Heart left ventricle (tissue), 16 donors: ENCODE measurements at regions not wholly inside any gene's neighbourhood (a gene's known extent, or its start where the extent isn't known, plus 50 kb on each side); places are given as distances from the start of the nearest gene placed in this dataset.
A peak's percentile ranks its signal among the peaks of the same experiment; 100 is the strongest.

ENCODE experiments used
- ATAC-seq, 4 donors: fragments of 200-7000 bp; cut with Tn5 transposase; one replicate each; pipeline ENCODE4 v1.9.1; 2020 to 2022; ENCODE audit warnings: moderate library complexity in 4 of 4, mild to moderate bottlenecking in 3 of 4, moderate number of reproducible peaks in 1 of 4
- DNase-seq, 5 donors: peaks; one replicate each; pipeline ENCODE4 v3.0.0-alpha.2; 2020
- H3K27ac ChIP-seq, 12 donors: fragments of 200-600 bp; sonication (generic) in 4 of 12; one replicate each; pipeline versions ENCODE4 v1.5.0 to v1.8.0; 2016 to 2022; ENCODE audit warnings: mild to moderate bottlenecking in 2 of 12
- H3K27me3 ChIP-seq, 9 donors: fragments of 200-600 bp; sonication (generic) in 2 of 9; one replicate each; pipeline versions ENCODE4 v1.5.1 to v1.8.0; 2016 to 2022; ENCODE audit warnings: mild to moderate bottlenecking in 3 of 9
- H3K36me3 ChIP-seq, 9 donors: fragments of 200-600 bp; sonication (generic) in 2 of 9; one replicate each; pipeline versions ENCODE4 v1.5.0 to v1.8.0; 2018 to 2022; ENCODE audit warnings: mild to moderate bottlenecking in 2 of 9
- H3K4me1 ChIP-seq, 12 donors: fragments of 200-600 bp; sonication (generic) in 4 of 12; one replicate each; pipeline versions ENCODE4 v1.5.0 to v1.8.0; 2016 to 2022; ENCODE audit warnings: mild to moderate bottlenecking in 3 of 12
- H3K4me3 ChIP-seq, 12 donors: fragments of 200-600 bp; sonication (generic) in 4 of 12; one replicate each; pipeline versions ENCODE4 v1.5.0 to v1.8.0; 2017 to 2022; ENCODE audit warnings: mild to moderate bottlenecking in 9 of 12, moderate library complexity in 4 of 12
- H3K9me3 ChIP-seq, 12 donors: fragments of 200-600 bp; sonication (generic) in 4 of 12; one replicate each; pipeline versions ENCODE4 v1.5.0 to v1.8.0; 2016 to 2022; ENCODE audit warnings: mild to moderate bottlenecking in 1 of 12
- POLR2A ChIP-seq, 2 donors: fragments of 450-650 bp; IDR thresholded peaks; one replicate each; pipeline ENCODE4 v1.6.1; 2017; ENCODE audit warnings: antibody characterized with exemption in 2 of 2, mild to moderate bottlenecking in 2 of 2, moderate library complexity in 2 of 2
- WGBS, 4 donors: extraction: QIAGEN DNeasy Blood & Tissue Kit in 2 of 4; methylation state at CpG; one replicate each; pipeline versions ENCODE4 v1.1.5 to v1.1.7; 2013 to 2018; 5-methylcytosine and 5-hydroxymethylcytosine counted together
- intact Hi-C, 10 donors: fragments of 100-400 bp; cut with DNase I; formaldehyde crosslinking; loops; one replicate each; pipeline versions ENCODE4 v1.11.1 to v1.14.2; 2022
- TF ChIP-seq, protein P1 (sequence below), 12 donors: fragments of 200-600 bp; sonication (generic) in 4 of 12; IDR thresholded peaks; one replicate each; pipeline versions ENCODE4 v1.5.0 to v1.8.0; 2018 to 2022; ENCODE audit warnings: antibody characterized with exemption in 12 of 12, mild to moderate bottlenecking in 5 of 12
- donor health status: ischemic (EF 13 %, LVEDD 7.1; RV severe dilation, severe dysfunction).
- donor health status: healthy with polysubstance abuse.
- donor health status: DM: no; HTN: yes; CAD: no.
- donor health status: DM: no; HTN: no; CAD: no.
- donor health status: ischemic (EF 25% LVEDD 6.9; RV normal size, moderate dysfunction).
- donor health status: ischemic (EF 25% LVEDD 5.7; RV mildly dilated, moderate dysfunction).
- donor health status: healthy.
- donor health status: DM: yes; HTN: yes; CAD: no.
- donor health status: ischemic (EF 35%, LVEDD 5.7; RV mildly dilated, moderate dysfunction).
- donor health status: nonischemic (EF 11% LVEDD 7.7; RV severe dilation, severe dysfunction).
- donor health status: DM: yes; HTN: yes; CAD: no.
- donor health status: PGD.
- donor health status: ischemic (EF 29% LVEDD 5.4; RV normal size, mild dysfunction).
- donor health status: nonischemic (EF 23%, LVEDD 6.1; RV moderate dilation, normal function).

DNA sequence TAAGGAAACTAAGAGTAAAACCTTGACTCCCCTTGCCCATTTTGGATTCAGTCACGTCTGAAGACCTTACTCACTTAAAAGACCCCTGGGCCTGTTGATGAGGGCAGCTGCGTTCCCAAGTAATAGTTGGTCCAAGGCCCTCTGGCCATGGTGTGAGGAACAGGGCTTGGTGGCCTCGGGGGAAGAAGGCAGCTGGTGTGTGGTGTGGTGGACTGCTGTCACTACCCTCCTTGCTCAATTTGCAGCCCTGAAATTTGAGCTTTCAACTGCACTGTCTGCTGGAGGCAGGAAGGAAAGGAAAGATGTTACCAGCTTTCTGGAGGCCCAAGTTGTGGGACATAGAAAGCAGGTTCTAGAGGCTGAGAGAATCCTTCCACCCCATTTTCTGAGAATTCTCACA lies 128.2 kb downstream of the SLC38A6 start:
- intact Hi-C loops, result no loop called here
- WGBS, 4 donors, result 72 to 81% (median 79%) methylated on average over 3 of the region's 3 CpGs
- H3K36me3 ChIP-seq, result no peaks in the 10 kb centered on the region
- TF ChIP-seq, protein P1, sequence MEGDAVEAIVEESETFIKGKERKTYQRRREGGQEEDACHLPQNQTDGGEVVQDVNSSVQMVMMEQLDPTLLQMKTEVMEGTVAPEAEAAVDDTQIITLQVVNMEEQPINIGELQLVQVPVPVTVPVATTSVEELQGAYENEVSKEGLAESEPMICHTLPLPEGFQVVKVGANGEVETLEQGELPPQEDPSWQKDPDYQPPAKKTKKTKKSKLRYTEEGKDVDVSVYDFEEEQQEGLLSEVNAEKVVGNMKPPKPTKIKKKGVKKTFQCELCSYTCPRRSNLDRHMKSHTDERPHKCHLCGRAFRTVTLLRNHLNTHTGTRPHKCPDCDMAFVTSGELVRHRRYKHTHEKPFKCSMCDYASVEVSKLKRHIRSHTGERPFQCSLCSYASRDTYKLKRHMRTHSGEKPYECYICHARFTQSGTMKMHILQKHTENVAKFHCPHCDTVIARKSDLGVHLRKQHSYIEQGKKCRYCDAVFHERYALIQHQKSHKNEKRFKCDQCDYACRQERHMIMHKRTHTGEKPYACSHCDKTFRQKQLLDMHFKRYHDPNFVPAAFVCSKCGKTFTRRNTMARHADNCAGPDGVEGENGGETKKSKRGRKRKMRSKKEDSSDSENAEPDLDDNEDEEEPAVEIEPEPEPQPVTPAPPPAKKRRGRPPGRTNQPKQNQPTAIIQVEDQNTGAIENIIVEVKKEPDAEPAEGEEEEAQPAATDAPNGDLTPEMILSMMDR (IDR thresholded peaks at IDR 0.05), result no peak
- TF ChIP-seq POLR2A (IDR thresholded peaks at IDR 0.05), result no peak
- peaks cover 0 to 7% (median 0%) of the 10 kb centered on the region in 12 donors for H3K9me3 ChIP-seq
- H3K4me1 ChIP-seq, result peaks cover 0 to 46% (median 15%) of the 10 kb centered on the region in 12 donors
- H3K27me3 ChIP-seq, result no peaks in the 10 kb centered on the region
- ATAC-seq (peak in 1 of 4 donors; percentile 28), DNase-seq (no peak)
- peak overlapping the region in 2 of 12 donors; percentile 42 to 58 for H3K27ac ChIP-seq
- H3K4me3 ChIP-seq, result no peak overlapping the region

DNA sequence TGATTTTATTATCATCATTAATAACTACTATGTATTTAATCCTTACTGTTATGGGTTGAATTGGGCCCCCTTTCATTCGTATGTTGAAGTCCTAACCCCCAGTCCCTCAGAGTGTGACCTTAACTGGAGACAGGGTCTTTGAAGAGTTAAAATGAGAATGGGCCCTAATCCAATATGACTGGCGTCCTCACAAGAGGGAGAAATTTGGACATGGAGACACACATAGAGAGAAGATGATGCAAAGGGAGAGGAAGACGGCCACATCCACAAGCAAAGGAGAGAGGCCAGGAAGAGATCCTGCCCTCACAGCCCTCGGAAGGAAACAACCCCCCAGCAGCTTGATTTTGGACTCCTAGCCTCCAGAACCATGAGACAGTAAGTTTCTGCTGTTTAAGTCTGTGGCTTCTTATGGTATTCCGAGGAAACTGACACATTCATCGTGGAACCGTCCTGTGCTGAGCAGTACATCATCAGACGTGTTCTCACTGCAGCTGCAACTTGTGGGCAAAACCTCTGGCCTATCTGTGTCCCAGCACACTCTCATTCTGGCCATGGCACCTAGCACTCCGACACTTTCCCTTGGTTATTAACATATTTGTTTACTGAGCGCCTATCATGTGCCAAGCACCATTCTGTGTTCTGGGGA lies 127.6 kb downstream of the SLC38A6 start:
- no peaks in the 10 kb centered on the region for H3K27me3 ChIP-seq
- H3K27ac ChIP-seq, result peak overlapping the region in 2 of 12 donors; percentile 42 to 58
- TF ChIP-seq POLR2A (IDR thresholded peaks at IDR 0.05), result no peak
- TF ChIP-seq, protein P1 (IDR thresholded peaks at IDR 0.05), result no peak

DNA sequence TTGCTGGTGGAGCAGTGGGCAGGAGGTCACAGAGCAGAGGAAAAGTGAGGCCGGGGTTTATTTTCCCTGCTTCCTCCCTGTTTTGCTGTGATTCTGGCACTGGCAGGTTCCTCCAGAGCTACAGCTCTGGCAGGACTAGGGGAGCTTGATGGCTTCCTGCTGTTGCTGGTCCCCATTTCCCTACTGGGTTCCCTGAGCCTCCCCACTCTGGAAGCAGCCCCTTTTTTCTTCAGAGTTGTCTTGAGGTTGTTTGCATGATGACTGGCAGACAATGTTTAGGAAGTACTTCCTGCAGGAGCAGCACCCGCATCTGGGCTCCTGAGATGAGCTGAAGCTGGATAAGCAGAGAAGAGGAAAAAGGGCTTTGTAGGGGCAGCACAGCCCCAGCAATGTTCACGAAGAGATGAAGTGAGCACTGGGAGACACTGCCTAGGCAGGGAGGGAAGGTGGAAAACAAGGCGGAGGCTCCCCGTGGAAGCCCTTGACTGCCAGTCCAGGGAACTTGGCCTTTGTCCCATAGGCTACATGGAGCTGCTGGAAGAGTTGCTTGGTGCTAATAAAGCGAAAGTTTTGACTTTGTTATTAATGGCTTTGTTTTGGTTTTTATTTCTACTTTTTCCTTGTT lies 126.9 kb downstream of the SLC38A6 start:
- DNase-seq, result no peak
- no peak for ATAC-seq
- peaks cover 0 to 59% (median 28%) of the 10 kb centered on the region in 12 donors for H3K4me1 ChIP-seq
- peak overlapping the region in 1 of 12 donors; percentile 42 for H3K27ac ChIP-seq
- no peaks in the 10 kb centered on the region for H3K27me3 ChIP-seq
- H3K9me3 ChIP-seq, result no peaks in the 10 kb centered on the region
- no peak for TF ChIP-seq POLR2A (IDR thresholded peaks at IDR 0.05)
- TF ChIP-seq, protein P1 (IDR thresholded peaks at IDR 0.05), result no peak
- 65 to 75% (median 70%) methylated on average over 6 of the region's 6 CpGs for WGBS, 4 donors
- intact Hi-C loops, result no loop called here
- H3K36me3 ChIP-seq, result no peaks in the 10 kb centered on the region
- H3K4me3 ChIP-seq, result no peak overlapping the region

More for the DNA sequence above, 127.6 kb downstream of the SLC38A6 start:
- Histone ChIP-seq H3K9me3 (peaks cover 0 to under 1% (median 0%) of the 10 kb centered on the region in 12 donors), H3K4me1 (peaks cover 0 to 53% (median 22%) of the 10 kb centered on the region in 12 donors), H3K4me3 (no peak overlapping the region), H3K36me3 (no peaks in the 10 kb centered on the region)
- no peak for ATAC-seq
- intact Hi-C loops, result no loop called here
- 80 to 91% (median 86%) methylated on average over 10 of the region's 10 CpGs for WGBS, 4 donors
- DNase-seq, result no peak

DNA sequence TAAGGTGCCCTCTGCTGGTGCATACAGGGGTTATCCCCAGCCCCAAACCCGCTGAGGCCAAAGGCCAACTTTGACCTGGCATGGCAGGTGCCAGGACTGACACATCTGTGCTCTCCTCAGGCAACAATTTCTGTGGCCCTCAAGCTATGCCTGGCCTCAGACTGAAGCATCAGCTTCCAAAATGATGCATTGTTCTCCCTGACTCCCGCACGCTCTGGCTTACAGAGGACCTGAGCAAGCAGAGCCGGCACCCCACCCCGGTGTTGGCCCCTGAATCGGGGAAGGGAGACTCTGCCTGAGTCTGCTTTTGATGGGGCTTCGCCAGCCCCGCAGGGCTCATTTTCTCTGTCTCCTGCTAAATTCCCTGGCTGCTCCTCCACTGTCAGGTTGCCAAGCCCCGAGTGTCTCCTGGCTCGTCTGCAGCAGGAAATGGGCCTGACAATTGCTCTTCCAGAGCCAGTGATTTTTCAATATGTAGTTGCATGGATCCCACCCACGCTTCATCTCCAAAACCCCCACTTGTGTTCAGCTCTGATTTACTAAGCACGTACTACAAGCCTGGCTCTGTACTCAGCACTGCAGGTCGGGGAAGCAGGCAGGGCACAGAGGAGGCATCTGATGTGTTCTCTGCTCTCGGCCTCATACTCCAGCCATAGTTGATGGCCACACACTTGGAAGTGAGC lies 126.1 kb downstream of the SLC38A6 start:
- 41 to 66% (median 56%) methylated on average over 13 to 14 of the region's 14 CpGs for WGBS, 4 donors

More for the DNA sequence above, 126.1 kb downstream of the SLC38A6 start:
- H3K9me3 ChIP-seq, result no peaks in the 10 kb centered on the region
- no peak overlapping the region for H3K4me3 ChIP-seq
- H3K27ac ChIP-seq, result peak overlapping the region in 1 of 12 donors; percentile 13
- peak; percentile 50 to 76 (median 65) for DNase-seq
- TF ChIP-seq POLR2A (IDR thresholded peaks at IDR 0.05), result no peak
- TF ChIP-seq, protein P1 (IDR thresholded peaks at IDR 0.05), result peak in 4 of 12 donors; percentile 8 to 21 (median 17)
- ATAC-seq, result peak in 2 of 4 donors; percentile 2 to 18
- intact Hi-C loops, result no loop called here
- no peaks in the 10 kb centered on the region for H3K27me3 ChIP-seq
- H3K4me1 ChIP-seq, result peaks cover 0 to 68% (median 34%) of the 10 kb centered on the region in 12 donors
- H3K36me3 ChIP-seq, result no peaks in the 10 kb centered on the region
